Gastroesophageal sphincter (tissue), 3 donors: ENCODE measurements at regions not wholly inside any gene's neighbourhood (a gene's known extent, or its start where the extent isn't known, plus 50 kb on each side); places are given as distances from the start of the nearest gene placed in this dataset.

ENCODE experiments used
- CTCF ChIP-seq, 4 experiments: fragments of 200-600 bp in 2 of 4; fragments of 450-650 bp in 2 of 4; sonication (generic) in 1 of 4; IDR thresholded peaks; one replicate each; pipeline ENCODE4 v1.5.1; 2017 to 2019; ENCODE audit warnings: antibody characterized with exemption in 4 of 4, mild to moderate bottlenecking in 2 of 4, moderate library complexity in 2 of 4
- EP300 ChIP-seq: sonication (generic); formaldehyde crosslinking; IDR thresholded peaks from one replicate; pipeline ENCODE4 v1.6.1; 2017; ENCODE audit warnings: antibody characterized with exemption, mild to moderate bottlenecking
- POLR2A ChIP-seq, 2 donors: fragments of 450-650 bp; IDR thresholded peaks; one replicate each; pipeline ENCODE4 v1.6.1; 2017; ENCODE audit warnings: antibody characterized with exemption in 2 of 2, mild to moderate bottlenecking in 2 of 2, moderate library complexity in 1 of 2

- TF ChIP-seq CTCF (IDR thresholded peaks at IDR 0.05) (no peak), POLR2A (IDR thresholded peaks at IDR 0.05) (no peak), EP300 (no peak)
Observed at GRCh38 chr6:37551867-37552266, 52.2 kb upstream of the CCDC167 start.
